CD14-positive monocyte (primary cell): ENCODE measurements at regions not wholly inside any gene's neighbourhood (a gene's known extent, or its start where the extent isn't known, plus 50 kb on each side); places are given as distances from the start of the nearest gene placed in this dataset.

Experiments used
- DNase-seq, 3 donors: peaks; one replicate each; pipeline ENCODE4 v3.0.0-alpha.2; 2011 to 2022
- H2AFZ ChIP-seq: 2 replicates; pipeline ENCODE4 v1.6.0; 2012; ENCODE audit warnings: mild to moderate bottlenecking, low read depth, low read length, inconsistent platforms; ENCODE audit not compliant: insufficient read depth, poor library complexity, severe bottlenecking
- H3K27ac ChIP-seq, 2 donors: 1 replicate in 1 of 2; 2 replicates in 1 of 2; pipeline ENCODE4 v1.5.1; 2012 to 2013; ENCODE audit warnings: low read length in 2 of 2, control low read depth in 1 of 2, inconsistent platforms in 1 of 2, low read depth in 1 of 2, mild to moderate bottlenecking in 1 of 2
- H3K27me3 ChIP-seq, 2 donors: one replicate each; pipeline versions ENCODE4 v1.6.0 to v1.6.1; 2011 to 2013; ENCODE audit warnings: low read length in 2 of 2; ENCODE audit not compliant: control insufficient read depth in 2 of 2, insufficient read depth in 2 of 2
- H3K36me3 ChIP-seq, 2 donors: replicated peaks in 1 of 2; 1 replicate in 1 of 2; 2 replicates in 1 of 2; pipeline versions ENCODE4 v1.5.1 to v1.6.1; 2012 to 2013; ENCODE audit warnings: low read length in 2 of 2, control low read depth in 1 of 2, inconsistent platforms in 1 of 2, mild to moderate bottlenecking in 1 of 2; ENCODE audit not compliant: insufficient read depth in 2 of 2, control insufficient read depth in 1 of 2
- H3K4me1 ChIP-seq, 2 donors: 1 replicate in 1 of 2; 2 replicates in 1 of 2; pipeline versions ENCODE4 v1.5.1 to v1.6.1; 2012 to 2013; ENCODE audit warnings: low read length in 2 of 2, control low read depth in 1 of 2, inconsistent platforms in 1 of 2, mild to moderate bottlenecking in 1 of 2, moderate library complexity in 1 of 2; ENCODE audit not compliant: insufficient read depth in 2 of 2, control insufficient read depth in 1 of 2
- H3K4me2 ChIP-seq: replicated peaks from 2 replicates; pipeline ENCODE3; 2012; ENCODE audit warnings: low read length, moderate library complexity, mild to moderate bottlenecking; ENCODE audit not compliant: poor library complexity, severe bottlenecking; ENCODE audit errors: extremely low read depth
- H3K4me3 ChIP-seq, 3 experiments: fragments of 200-600 bp in 1 of 3; sonication (generic) in 1 of 3; replicated peaks in 1 of 3; 1 replicate in 2 of 3; 2 replicates in 1 of 3; pipeline ENCODE4 v1.5.1; 2011 to 2013; ENCODE audit warnings: low read length in 3 of 3, mild to moderate bottlenecking in 3 of 3, control low read depth in 2 of 3, low read depth in 2 of 3, inconsistent platforms in 1 of 3, moderate library complexity in 1 of 3
- H3K79me2 ChIP-seq: 2 replicates; pipeline ENCODE4 v1.6.0; 2012; ENCODE audit warnings: mild to moderate bottlenecking, control low read depth, inconsistent platforms, low read length, moderate library complexity; ENCODE audit not compliant: insufficient read depth
- H3K9ac ChIP-seq: 2 replicates; pipeline ENCODE4 v1.6.0; 2017; ENCODE audit warnings: low read length, mild to moderate bottlenecking; ENCODE audit not compliant: insufficient read depth, poor library complexity, severe bottlenecking
- H3K9me3 ChIP-seq, 2 donors: replicated peaks in 1 of 2; 1 replicate in 1 of 2; 2 replicates in 1 of 2; pipeline versions ENCODE4 v1.5.1 to v1.6.1; 2012 to 2013; ENCODE audit warnings: low read length in 2 of 2, control low read depth in 1 of 2; ENCODE audit not compliant: control insufficient read depth in 1 of 2, insufficient read depth in 1 of 2
- H4K20me1 ChIP-seq: 2 replicates; pipeline ENCODE4 v1.6.0; 2012; ENCODE audit warnings: mild to moderate bottlenecking, low read length, control low read depth, moderate library complexity; ENCODE audit not compliant: insufficient read depth
- H3K27ac Mint-ChIP-seq, 7 donors: one replicate each; pipeline ENCODE4 v1.8.0; 2020; ENCODE audit warnings: mild to moderate bottlenecking in 7 of 7, mixed read lengths in 7 of 7, moderate library complexity in 6 of 7, inconsistent platforms in 2 of 7
- H3K27me3 Mint-ChIP-seq, 3 donors: one replicate each; pipeline ENCODE4 v1.8.0; 2021 to 2022; ENCODE audit warnings: low read depth in 3 of 3, mild to moderate bottlenecking in 3 of 3, mixed read lengths in 3 of 3, moderate library complexity in 3 of 3, inconsistent platforms in 1 of 3
- H3K36me3 Mint-ChIP-seq, 2 donors: one replicate each; pipeline ENCODE4 v1.8.0; 2020; ENCODE audit warnings: mixed read lengths in 2 of 2, inconsistent platforms in 1 of 2, mild to moderate bottlenecking in 1 of 2
- H3K4me1 Mint-ChIP-seq: one replicate; pipeline ENCODE4 v1.8.0; 2020; ENCODE audit warnings: mild to moderate bottlenecking, mixed read lengths
- H3K4me3 Mint-ChIP-seq, 2 donors: one replicate each; pipeline ENCODE4 v1.8.0; 2020; ENCODE audit warnings: mild to moderate bottlenecking in 2 of 2, mixed read lengths in 2 of 2, moderate library complexity in 1 of 2
- H3K9me3 Mint-ChIP-seq, 7 donors: one replicate each; pipeline ENCODE4 v1.8.0; 2020 to 2022; ENCODE audit warnings: mixed read lengths in 7 of 7, mild to moderate bottlenecking in 6 of 7, moderate library complexity in 6 of 7, inconsistent platforms in 2 of 7
- CTCF ChIP-seq: fragments of 200-600 bp; IDR thresholded peaks from one replicate; pipeline ENCODE4 v1.8.0; 2022; ENCODE audit warnings: antibody characterized with exemption, mild to moderate bottlenecking
- WGBS: methylation state at CpG from one replicate; pipeline ENCODE4 v1.1.5; 2013; ENCODE audit warnings: missing lambda C conversion rate; ENCODE audit not compliant: insufficient coverage; 5-methylcytosine and 5-hydroxymethylcytosine counted together
- intact Hi-C, 2 donors: fragments of 100-400 bp; cut with micrococcal nuclease; formaldehyde crosslinking; loops; one replicate each; pipeline versions ENCODE4 v1.15.0 to v1.15.1; 2023

GRCh38 chr13:22198641-22199217 is 527.9 kb downstream of the FGF9 start:
- Mint-ChIP-seq H3K4me1 (no peaks in the 10 kb centered on the region), H3K36me3 (no peaks in the 10 kb centered on the region), H3K9me3 (peaks cover 0 to 3% (median 0%) of the 10 kb centered on the region in 7 donors), H3K4me3 (no peak overlapping the region), H3K27me3 (peaks cover 0 to 2% (median 0%) of the 10 kb centered on the region in 3 donors), H3K27ac (peak overlapping the region in 1 of 7 donors; percentile 37)
- Histone ChIP-seq H3K27me3 (no peaks in the 10 kb centered on the region), H3K4me3 (no peak overlapping the region), H2AFZ (no peak overlapping the region), H3K9ac (no peak overlapping the region), H4K20me1 (no peaks in the 10 kb centered on the region), H3K9me3 (peaks cover 0 to 2% of the 10 kb centered on the region in 2 donors), H3K36me3 (no peaks in the 10 kb centered on the region), H3K4me2 (no peak overlapping the region), H3K4me1 (no peaks in the 10 kb centered on the region), H3K27ac (no peak overlapping the region), H3K79me2 (no peaks in the 10 kb centered on the region)
- DNase-seq: no peak
- intact Hi-C loops: no loop called here
- WGBS: 80% methylated on average over 6 of the region's 10 CpGs
- no peak for TF ChIP-seq CTCF

DNA sequence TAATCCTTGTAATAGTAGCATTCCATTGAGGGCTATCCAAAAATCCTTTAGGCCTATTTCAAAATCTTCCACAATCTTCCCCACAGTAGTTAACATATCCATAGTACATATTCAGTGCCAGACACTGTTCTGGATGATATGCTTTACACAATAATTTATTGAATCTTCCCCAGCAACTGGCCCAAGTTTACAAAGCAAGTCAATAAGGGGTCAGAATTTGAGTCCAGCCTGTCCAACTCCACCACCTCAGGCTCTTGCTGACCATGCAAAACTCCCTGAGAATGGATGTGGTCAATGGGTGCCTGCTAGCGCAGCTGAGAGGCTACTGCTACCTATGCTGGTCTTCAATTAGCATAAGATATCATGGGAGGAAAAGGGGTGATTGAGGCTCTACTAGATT is 529.6 kb downstream of the FGF9 start:
- no peak overlapping the region for H3K4me3 Mint-ChIP-seq
- intact Hi-C loops: no loop called here
- no peaks in the 10 kb centered on the region for H3K36me3 Mint-ChIP-seq
- no peak overlapping the region for H3K4me3 ChIP-seq
- no peaks in the 10 kb centered on the region for H3K36me3 ChIP-seq
- H3K79me2 ChIP-seq: no peaks in the 10 kb centered on the region
- peak overlapping the region in 1 of 7 donors; percentile 39 for H3K27ac Mint-ChIP-seq
- H3K4me1 Mint-ChIP-seq: no peaks in the 10 kb centered on the region
- no peak for TF ChIP-seq CTCF
- WGBS: no CpG with 5 or more reads among the region's 1 CpG
- no peak for DNase-seq
- H3K27ac ChIP-seq: no peak overlapping the region
- H3K27me3 ChIP-seq: no peaks in the 10 kb centered on the region
- no peaks in the 10 kb centered on the region for H3K4me1 ChIP-seq
- H3K9ac ChIP-seq: no peak overlapping the region
- no peak overlapping the region for H2AFZ ChIP-seq
- no peak overlapping the region for H3K4me2 ChIP-seq
- H3K27me3 Mint-ChIP-seq: peaks cover 0 to 2% (median 0%) of the 10 kb centered on the region in 3 donors
- peaks cover 0 to 5% (median 2%) of the 10 kb centered on the region in 7 donors for H3K9me3 Mint-ChIP-seq
- H4K20me1 ChIP-seq: no peaks in the 10 kb centered on the region
- H3K9me3 ChIP-seq: peaks cover 0 to 3% of the 10 kb centered on the region in 2 donors
